ENCODE measurements at regions not wholly inside any gene's neighbourhood (a gene's known extent, or its start where the extent isn't known, plus 50 kb on each side); places are given as distances from the start of the nearest gene placed in this dataset.

DNA sequence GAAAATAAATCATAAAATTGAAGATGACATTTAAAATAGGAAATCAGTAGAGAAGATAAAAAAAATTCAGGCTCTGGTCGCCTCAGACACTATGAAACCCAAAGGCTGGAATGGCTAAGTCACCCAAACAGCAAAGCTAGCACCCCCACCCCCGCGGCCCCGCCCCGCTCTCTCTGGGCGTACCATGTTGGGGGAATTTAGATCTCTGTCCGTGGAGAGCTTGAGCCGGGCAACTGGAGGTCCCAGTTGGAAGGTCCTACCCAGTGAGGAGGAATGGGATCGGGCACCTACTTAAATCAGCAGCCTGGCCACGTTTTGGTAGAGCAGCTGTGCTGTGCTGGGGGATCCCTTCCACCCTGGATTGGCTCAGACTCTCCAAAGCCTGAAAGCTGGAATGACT is 150.6 kb upstream of the ANKRD55 start:
- TF ChIP-seq POLR2A (IDR thresholded peaks at IDR 0.05) = no peak
- TF ChIP-seq POLR2AphosphoS5 (IDR thresholded peaks at IDR 0.05) = no peak
- TF ChIP-seq, protein P1, sequence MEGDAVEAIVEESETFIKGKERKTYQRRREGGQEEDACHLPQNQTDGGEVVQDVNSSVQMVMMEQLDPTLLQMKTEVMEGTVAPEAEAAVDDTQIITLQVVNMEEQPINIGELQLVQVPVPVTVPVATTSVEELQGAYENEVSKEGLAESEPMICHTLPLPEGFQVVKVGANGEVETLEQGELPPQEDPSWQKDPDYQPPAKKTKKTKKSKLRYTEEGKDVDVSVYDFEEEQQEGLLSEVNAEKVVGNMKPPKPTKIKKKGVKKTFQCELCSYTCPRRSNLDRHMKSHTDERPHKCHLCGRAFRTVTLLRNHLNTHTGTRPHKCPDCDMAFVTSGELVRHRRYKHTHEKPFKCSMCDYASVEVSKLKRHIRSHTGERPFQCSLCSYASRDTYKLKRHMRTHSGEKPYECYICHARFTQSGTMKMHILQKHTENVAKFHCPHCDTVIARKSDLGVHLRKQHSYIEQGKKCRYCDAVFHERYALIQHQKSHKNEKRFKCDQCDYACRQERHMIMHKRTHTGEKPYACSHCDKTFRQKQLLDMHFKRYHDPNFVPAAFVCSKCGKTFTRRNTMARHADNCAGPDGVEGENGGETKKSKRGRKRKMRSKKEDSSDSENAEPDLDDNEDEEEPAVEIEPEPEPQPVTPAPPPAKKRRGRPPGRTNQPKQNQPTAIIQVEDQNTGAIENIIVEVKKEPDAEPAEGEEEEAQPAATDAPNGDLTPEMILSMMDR (IDR thresholded peaks at IDR 0.05) = no peak
- no peak for TF ChIP-seq EP300 (IDR thresholded peaks at IDR 0.05)

Data from stomach (tissue), 4 donors.